Keratinocyte (primary cell): ENCODE measurements at regions not wholly inside any gene's neighbourhood (a gene's known extent, or its start where the extent isn't known, plus 50 kb on each side); places are given as distances from the start of the nearest gene placed in this dataset.

Experiments
- CTCF ChIP-seq, 3 experiments: IDR thresholded peaks in 1 of 3; conservative IDR thresholded peaks in 1 of 3; optimal IDR thresholded peaks in 1 of 3; 2 replicates in 2 of 3; 3 replicates in 1 of 3; pipeline versions ENCODE3 to v1.5.1; 2011; ENCODE audit warnings: low read length in 3 of 3, mild to moderate bottlenecking in 3 of 3, moderate library complexity in 2 of 3, control low read depth in 1 of 3, inconsistent platforms in 1 of 3; ENCODE audit not compliant: insufficient read depth in 2 of 3; ENCODE audit errors: extremely low read depth in 1 of 3
- EZH2 ChIP-seq: IDR thresholded peaks from one replicate; pipeline ENCODE4 v1.6.1; 2012; ENCODE audit warnings: inconsistent platforms, mild to moderate bottlenecking, low read length, moderate library complexity

GRCh38 chr1:38361566-38361965 lies 315.0 kb upstream of the POU3F1 start:
- TF ChIP-seq CTCF (optimal IDR thresholded peaks at IDR 0.05 in 1 of 3, IDR thresholded peaks at IDR 0.05 in 1 of 3, conservative IDR thresholded peaks at IDR 0.05 in 1 of 3; ENCODE audit: extremely low read depth in 1 of 3, insufficient read depth in 2 of 3, low read length in 3 of 3) (no peak), EZH2 (no peak)
